Activated naive CD4-positive, alpha-beta T cell treated with anti-CD3 and anti-CD28 coated beads, Interleukin-2, amount 10 ng/mL, durations not matched to agents 7 days and 5 days (primary cell): ENCODE measurements at regions not wholly inside any gene's neighbourhood (a gene's known extent, or its start where the extent isn't known, plus 50 kb on each side); places are given as distances from the start of the nearest gene placed in this dataset.

Experiments used
- CTCF ChIA-PET: fragments of 350-600 bp; sonication (Branson Sonifier 250); formaldehyde crosslinking; loops from one replicate; lab custom pipeline; 2021; ENCODE audit warnings: antibody characterized with exemption; lab: Charles Lee
- DNase-seq: peaks from one replicate; pipeline ENCODE4 v3.0.0-alpha.2; 2020
- H3K27ac Mint-ChIP-seq: one replicate; pipeline ENCODE4 v1.8.0; 2021; ENCODE audit warnings: mild to moderate bottlenecking, moderate library complexity, mixed read lengths
- H3K27me3 Mint-ChIP-seq: one replicate; pipeline ENCODE4 v1.8.0; 2021; ENCODE audit warnings: mild to moderate bottlenecking, mixed read lengths
- H3K36me3 Mint-ChIP-seq: one replicate; pipeline ENCODE4 v1.8.0; 2021; ENCODE audit warnings: mixed read lengths
- H3K4me1 Mint-ChIP-seq: one replicate; pipeline ENCODE4 v1.8.0; 2021; ENCODE audit warnings: mixed read lengths
- H3K4me3 Mint-ChIP-seq: one replicate; pipeline ENCODE4 v1.8.0; 2021; ENCODE audit warnings: mild to moderate bottlenecking, moderate library complexity, mixed read lengths
- H3K9me3 Mint-ChIP-seq: one replicate; pipeline ENCODE4 v1.8.0; 2021; ENCODE audit warnings: mixed read lengths

DNA sequence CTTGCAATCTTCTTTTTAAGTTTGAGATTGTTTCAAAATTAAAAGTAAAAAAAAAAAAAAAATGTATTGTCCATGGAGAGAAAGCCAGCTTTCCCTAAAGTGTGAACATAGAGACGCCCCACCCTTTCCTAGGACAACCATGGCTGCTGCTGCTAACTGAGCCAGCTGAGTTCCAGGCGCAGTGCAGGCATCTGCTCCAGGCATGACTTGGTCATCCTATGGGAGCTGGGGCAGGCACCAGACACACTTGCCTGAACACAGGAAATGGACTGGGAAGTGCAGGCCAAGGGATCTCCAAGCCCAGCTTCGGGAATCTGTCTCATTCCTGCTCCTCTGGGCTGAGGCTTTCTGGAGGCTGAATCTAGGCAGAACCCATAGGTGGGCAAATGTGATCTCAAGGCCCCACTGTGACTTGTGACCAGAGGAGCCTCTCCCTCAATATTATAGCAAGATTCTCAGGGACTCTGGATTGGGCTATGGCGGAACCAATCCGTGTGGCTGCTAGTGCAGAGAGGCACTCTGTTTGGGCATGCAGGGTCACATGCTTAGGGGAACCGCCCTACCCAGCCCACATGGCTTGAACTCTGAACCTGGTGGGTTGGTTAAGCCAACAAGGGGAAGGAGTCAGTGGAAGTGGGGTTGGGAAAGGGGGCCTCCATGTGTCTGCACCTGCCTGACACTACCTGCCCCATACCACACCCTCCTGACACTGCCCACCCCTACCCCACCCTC lies 138.2 kb upstream of the CST7 start:
- DNase-seq: no peak
- CTCF ChIA-PET: no interaction called here
- Mint-ChIP-seq H3K4me1 (no peaks in the 10 kb centered on the region), H3K27ac (no peak overlapping the region), H3K36me3 (no peaks in the 10 kb centered on the region), H3K9me3 (peaks cover 3% of the 10 kb centered on the region), H3K27me3 (peaks cover 4% of the 10 kb centered on the region), H3K4me3 (no peak overlapping the region)

DNA sequence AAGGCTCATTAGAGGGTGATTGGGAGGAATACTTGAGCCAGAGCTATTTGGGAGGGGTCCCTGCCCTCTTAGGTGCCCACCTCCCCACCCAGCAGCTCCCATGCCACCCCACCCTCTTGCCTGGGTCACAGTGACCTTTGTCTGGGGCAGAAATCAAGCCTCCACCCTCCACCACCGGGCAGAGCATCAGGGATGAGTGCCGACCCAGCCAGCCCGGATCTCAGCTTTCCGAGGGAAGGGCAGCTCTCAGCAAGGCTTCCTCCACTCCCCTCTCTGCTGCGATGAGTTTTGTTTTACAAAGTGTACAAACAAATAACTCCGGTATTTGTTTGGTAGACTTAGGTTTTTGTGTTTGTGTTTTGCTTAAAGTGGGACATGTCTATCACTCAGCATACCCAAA lies 136.7 kb upstream of the CST7 start:
- Mint-ChIP-seq H3K9me3 (peaks cover 3% of the 10 kb centered on the region), H3K4me3 (no peak overlapping the region), H3K36me3 (no peaks in the 10 kb centered on the region), H3K27me3 (peaks cover 4% of the 10 kb centered on the region), H3K27ac (no peak overlapping the region), H3K4me1 (no peaks in the 10 kb centered on the region)
- CTCF ChIA-PET: no interaction called here
- DNase-seq: no peak

DNA sequence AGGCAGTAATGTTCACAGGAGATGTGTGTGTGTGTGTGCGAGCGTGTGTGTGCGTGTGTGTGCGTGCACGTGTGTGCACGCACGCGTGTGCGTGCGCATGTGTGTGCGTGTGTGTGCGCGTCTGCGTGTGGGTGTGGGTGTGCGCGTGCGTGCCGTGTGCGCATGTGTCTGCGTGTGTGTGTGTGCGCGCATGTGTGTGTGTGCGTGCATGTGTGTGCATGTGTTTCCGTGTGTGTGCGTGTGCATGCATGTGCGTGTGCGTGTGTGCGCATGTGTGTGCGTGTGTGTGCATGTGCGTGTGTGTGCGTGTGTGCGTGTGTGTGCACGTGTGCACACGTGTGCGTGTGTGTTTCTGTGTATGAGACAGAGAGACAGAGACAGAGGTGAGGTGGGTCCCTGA lies 136.0 kb upstream of the CST7 start:
- Mint-ChIP-seq H3K9me3 (peaks cover 3% of the 10 kb centered on the region), H3K27me3 (peaks cover 4% of the 10 kb centered on the region), H3K27ac (no peak overlapping the region), H3K4me3 (no peak overlapping the region), H3K4me1 (no peaks in the 10 kb centered on the region), H3K36me3 (no peaks in the 10 kb centered on the region)
- no peak for DNase-seq
- CTCF ChIA-PET: no interaction called here

DNA sequence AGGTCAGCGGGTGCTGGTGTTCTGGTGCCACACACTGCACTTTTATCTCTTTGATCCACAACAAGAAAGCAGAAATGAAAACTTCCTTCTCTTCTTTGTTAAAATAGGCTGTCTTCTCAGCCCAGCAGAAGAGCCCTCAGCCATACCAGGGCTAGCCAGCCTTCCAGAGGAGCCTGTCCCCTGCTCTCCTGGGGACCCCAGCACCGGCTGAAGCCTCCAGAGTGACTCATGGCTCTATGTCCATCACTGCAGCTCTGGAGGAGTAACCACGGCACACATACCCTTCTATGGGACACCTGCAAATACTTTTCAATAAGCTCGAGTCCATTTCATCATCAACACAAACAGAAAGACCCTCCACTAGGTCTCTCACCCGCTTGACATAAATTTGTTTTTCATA lies 135.6 kb upstream of the CST7 start:
- Mint-ChIP-seq H3K27ac (no peak overlapping the region), H3K36me3 (no peaks in the 10 kb centered on the region), H3K27me3 (peaks cover 2% of the 10 kb centered on the region), H3K4me3 (no peak overlapping the region), H3K9me3 (peaks cover 3% of the 10 kb centered on the region), H3K4me1 (no peaks in the 10 kb centered on the region)
- CTCF ChIA-PET: no interaction called here
- DNase-seq: no peak

DNA sequence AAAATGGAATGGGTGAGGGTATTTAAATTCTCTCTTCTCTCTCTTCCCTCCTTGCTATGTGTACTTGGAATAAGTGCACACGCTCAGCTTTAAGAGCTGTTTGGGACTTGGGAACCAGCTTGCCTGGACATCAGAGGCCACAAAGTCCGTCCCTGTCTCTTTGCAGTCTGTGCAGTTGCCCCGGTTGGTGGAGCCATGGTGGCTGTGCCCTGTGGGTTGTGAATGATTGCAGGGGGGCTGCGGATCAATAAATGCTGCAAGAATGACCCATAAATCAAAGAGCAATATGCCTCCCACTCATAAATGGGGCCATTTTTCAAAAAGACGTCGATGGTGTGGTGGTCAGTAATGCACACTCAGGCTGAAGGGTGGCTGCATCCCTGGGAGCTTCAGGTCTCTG lies 135.1 kb upstream of the CST7 start:
- no peaks in the 10 kb centered on the region for H3K27me3 Mint-ChIP-seq
- DNase-seq: no peak
- CTCF ChIA-PET: no interaction called here
- no peak overlapping the region for H3K4me3 Mint-ChIP-seq
- H3K36me3 Mint-ChIP-seq: no peaks in the 10 kb centered on the region
- peaks cover 3% of the 10 kb centered on the region for H3K9me3 Mint-ChIP-seq
- H3K27ac Mint-ChIP-seq: no peak overlapping the region
- H3K4me1 Mint-ChIP-seq: no peaks in the 10 kb centered on the region

DNA sequence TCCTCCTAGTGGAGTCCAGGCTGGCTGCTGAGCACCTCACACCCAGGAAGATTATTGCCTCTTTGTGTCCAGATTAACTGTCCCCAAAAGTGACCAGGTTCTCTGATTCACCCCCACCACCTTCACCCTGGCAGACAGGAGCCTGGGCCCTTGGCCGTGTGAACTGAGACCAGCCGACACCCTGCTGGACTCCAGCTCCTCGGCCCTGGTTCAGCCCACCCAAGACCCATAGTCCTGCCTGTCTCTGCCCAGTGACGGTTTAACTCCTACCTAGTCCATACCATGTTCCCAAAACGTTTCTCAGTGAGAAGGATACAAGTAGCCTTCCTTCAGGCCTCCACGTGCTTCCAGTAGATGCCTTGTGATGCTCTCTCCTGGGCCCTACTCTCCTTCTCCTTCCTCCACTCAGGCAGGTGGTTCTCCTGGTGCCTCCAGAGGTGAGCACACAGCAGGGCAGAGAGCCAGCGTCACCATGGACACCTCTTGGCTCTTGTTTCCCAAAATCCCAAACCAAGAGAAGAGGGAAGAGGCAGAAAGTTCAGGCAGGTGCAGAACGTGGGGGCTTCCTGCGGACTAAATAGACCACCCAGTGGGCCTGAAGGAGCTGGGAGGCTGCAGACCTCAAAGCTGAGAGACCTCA lies 134.4 kb upstream of the CST7 start:
- peaks cover 3% of the 10 kb centered on the region for H3K9me3 Mint-ChIP-seq
- no peaks in the 10 kb centered on the region for H3K4me1 Mint-ChIP-seq
- no peaks in the 10 kb centered on the region for H3K27me3 Mint-ChIP-seq
- no peak overlapping the region for H3K27ac Mint-ChIP-seq
- H3K36me3 Mint-ChIP-seq: no peaks in the 10 kb centered on the region
- CTCF ChIA-PET: no interaction called here
- H3K4me3 Mint-ChIP-seq: no peak overlapping the region
- no peak for DNase-seq

DNA sequence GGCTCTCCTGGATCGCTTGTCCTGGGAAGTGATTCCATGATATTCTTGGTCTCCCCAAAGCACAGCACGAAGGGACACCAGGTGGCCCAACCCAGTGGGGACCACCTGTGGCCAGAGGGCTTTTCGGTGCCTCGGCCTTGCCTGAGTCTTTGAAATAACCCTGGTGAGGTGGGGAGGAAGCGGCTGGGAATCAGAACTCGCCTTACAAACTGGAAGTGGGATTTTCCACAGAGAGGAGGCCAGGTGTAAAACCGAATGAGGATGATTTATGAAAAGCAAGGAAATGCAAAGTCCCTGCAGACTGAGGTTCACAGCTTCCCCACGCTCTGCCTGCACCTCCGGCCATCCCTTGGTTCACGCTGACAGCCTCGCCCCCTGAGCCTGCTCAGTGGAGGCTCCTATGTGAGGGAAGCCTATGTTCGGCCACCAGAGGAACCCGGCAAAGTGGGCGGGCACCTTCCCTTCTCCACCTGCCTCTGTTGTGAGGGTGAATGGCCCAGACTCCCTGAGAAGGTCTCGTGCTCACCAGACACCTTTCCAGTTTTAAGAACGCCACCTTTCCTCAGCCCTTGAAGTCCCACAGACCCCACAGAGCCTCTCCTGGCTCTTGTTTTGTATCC lies 133.8 kb upstream of the CST7 start:
- H3K4me3 Mint-ChIP-seq: no peak overlapping the region
- no peaks in the 10 kb centered on the region for H3K36me3 Mint-ChIP-seq

DNA sequence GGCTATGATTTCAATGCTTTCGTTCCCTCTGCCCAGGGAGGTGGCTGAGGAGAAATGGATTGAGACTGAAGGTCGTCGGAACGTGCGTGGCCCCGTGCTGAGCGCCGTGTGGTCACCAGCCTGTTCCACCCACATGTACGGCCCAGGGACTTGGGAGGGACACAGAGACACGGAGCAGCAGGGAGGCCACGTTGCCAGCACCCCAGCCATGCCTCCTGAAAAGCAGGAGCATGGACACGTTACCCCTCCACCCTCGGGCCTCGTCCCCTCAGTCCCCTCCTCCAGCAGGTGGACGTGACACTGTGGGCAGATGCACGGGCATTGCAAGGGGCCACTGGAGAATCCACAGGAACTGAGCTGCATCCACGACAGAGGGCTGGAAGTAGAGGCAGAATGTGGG lies 133.1 kb upstream of the CST7 start:
- no peaks in the 10 kb centered on the region for H3K4me1 Mint-ChIP-seq
- no peak overlapping the region for H3K27ac Mint-ChIP-seq
- H3K9me3 Mint-ChIP-seq: peaks cover 3% of the 10 kb centered on the region
- no peaks in the 10 kb centered on the region for H3K27me3 Mint-ChIP-seq
- DNase-seq: no peak
- H3K4me3 Mint-ChIP-seq: no peak overlapping the region
- CTCF ChIA-PET: no interaction called here
- H3K36me3 Mint-ChIP-seq: no peaks in the 10 kb centered on the region

More for the DNA sequence above, 133.8 kb upstream of the CST7 start:
- DNase-seq: no peak
- H3K27me3 Mint-ChIP-seq: no peaks in the 10 kb centered on the region
- CTCF ChIA-PET: no interaction called here
- peaks cover 3% of the 10 kb centered on the region for H3K9me3 Mint-ChIP-seq
- no peaks in the 10 kb centered on the region for H3K4me1 Mint-ChIP-seq
- H3K27ac Mint-ChIP-seq: no peak overlapping the region

DNA sequence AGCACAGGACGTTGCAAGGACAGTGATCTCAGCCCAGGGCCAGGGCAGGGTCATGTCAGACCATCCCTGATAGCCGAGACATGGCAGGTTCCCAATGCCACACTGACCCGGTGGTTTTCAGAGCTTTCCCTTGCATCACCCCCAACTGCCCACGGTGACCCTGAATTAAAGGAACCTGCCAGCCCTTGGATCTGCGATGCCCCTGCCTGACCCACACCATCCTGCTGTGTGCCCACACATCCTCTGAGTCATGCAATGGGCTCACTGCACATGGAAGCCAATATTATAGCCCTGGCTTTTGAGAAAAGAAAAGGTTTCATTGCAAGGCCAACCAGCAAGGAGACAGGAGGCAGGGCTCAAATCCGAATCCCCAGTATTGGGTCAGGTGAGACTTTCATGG lies 132.6 kb upstream of the CST7 start:
- Mint-ChIP-seq H3K9me3 (peaks cover 3% of the 10 kb centered on the region), H3K4me1 (no peaks in the 10 kb centered on the region), H3K4me3 (no peak overlapping the region), H3K27me3 (no peaks in the 10 kb centered on the region), H3K27ac (no peak overlapping the region), H3K36me3 (no peaks in the 10 kb centered on the region)
- CTCF ChIA-PET: no interaction called here
- no peak for DNase-seq

DNA sequence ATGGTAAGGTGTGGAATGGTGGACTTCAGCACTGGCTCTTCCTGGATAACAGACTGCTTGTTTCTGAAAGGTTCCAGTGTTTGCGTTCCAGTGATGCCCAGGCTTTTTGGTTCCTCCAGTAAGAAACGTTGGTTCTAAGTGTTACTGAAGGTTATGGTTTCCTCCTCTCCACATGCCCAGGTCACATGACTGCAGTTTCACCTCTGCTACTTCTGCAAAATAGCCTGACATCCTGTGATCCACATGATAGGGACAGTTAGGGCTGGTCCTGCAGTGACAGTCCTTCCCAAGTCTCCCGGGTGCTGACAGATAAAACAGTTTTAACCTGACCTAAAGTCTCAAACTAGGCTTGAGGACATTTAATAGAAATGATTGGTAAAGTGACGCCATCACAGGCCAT lies 132.2 kb upstream of the CST7 start:
- Mint-ChIP-seq H3K9me3 (peaks cover 3% of the 10 kb centered on the region), H3K4me3 (no peak overlapping the region), H3K4me1 (no peaks in the 10 kb centered on the region), H3K36me3 (no peaks in the 10 kb centered on the region), H3K27ac (no peak overlapping the region), H3K27me3 (no peaks in the 10 kb centered on the region)
- DNase-seq: no peak
- CTCF ChIA-PET: no interaction called here

DNA sequence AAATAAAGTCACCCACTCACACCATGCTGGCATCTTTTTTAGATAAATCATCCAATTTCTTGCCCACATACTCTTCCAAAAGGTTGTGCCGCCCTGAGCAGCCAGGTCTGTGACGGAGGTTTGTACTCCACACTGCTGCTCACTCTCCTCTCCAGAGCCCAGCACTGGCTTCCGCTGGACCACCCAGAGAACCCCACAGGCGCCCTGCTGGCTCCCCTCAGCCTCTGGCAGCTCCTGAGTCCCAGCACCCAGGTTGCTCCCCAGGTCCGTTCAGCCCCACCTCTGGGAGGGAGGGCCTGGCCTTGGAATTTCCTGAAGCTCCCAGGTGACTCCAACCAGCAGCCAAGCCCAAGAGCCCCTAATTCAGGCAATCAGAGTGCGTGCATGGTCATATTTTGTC lies 131.7 kb upstream of the CST7 start:
- CTCF ChIA-PET: no interaction called here
- Mint-ChIP-seq H3K4me3 (no peak overlapping the region), H3K9me3 (peaks cover 3% of the 10 kb centered on the region), H3K4me1 (no peaks in the 10 kb centered on the region), H3K27ac (no peak overlapping the region), H3K36me3 (no peaks in the 10 kb centered on the region), H3K27me3 (no peaks in the 10 kb centered on the region)
- no peak for DNase-seq

DNA sequence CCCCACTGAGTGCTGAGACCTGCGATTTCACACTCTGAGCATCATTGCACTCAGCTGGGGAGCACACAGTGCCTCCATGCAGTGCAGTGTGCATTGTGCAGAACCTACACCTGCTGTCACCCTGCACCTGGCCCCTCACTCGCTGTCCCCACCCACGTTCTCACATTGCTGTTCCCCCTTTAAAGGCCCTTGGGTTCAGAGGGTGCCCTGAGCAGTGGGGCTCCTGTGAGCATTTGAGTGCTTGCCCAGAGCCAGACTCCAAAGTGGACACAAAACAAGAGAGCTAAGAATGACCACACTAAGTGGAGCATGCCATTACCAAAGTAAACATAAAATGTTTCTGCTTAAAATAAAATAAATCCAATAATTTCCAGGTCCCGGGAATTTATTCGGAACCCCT lies 131.0 kb upstream of the CST7 start:
- Mint-ChIP-seq H3K9me3 (peaks cover under 1% of the 10 kb centered on the region), H3K27ac (no peak overlapping the region), H3K4me3 (no peak overlapping the region), H3K36me3 (no peaks in the 10 kb centered on the region), H3K4me1 (no peaks in the 10 kb centered on the region), H3K27me3 (no peaks in the 10 kb centered on the region)
- no peak for DNase-seq
- CTCF ChIA-PET: no interaction called here

DNA sequence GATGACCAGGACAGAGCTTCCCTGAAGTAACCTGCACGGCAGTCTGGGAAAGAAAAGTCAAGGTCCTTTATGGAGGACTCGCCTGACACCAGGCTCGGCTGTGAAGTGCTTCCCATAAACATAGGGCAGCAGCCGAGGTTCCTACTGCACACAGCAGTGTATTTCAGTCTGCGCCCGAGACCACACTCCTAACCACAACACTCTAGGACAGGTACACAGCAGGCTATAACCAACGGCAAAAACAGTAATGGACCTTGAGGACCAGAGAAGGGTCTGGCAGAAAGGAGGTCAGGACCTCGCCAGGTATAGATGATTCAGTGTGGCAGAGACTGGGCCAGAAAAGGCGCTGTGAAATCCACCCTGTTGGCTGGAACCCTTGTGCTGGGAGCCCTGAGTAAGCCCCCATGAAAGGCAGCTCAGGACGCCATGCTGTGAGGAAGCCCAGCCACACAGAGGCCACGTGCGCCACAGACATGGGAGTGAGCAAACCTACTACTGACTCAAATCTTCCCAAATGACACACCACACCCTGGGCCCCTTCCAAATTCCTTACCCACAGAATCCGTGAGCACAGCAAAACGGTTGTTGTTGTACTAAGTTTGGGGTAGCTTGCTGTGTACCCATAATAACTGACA lies 129.6 kb upstream of the CST7 start:
- CTCF ChIA-PET: no interaction called here
- H3K4me1 Mint-ChIP-seq: no peaks in the 10 kb centered on the region
- H3K36me3 Mint-ChIP-seq: no peaks in the 10 kb centered on the region
- no peak for DNase-seq
- no peak overlapping the region for H3K4me3 Mint-ChIP-seq
- no peaks in the 10 kb centered on the region for H3K9me3 Mint-ChIP-seq
- no peaks in the 10 kb centered on the region for H3K27me3 Mint-ChIP-seq
- no peak overlapping the region for H3K27ac Mint-ChIP-seq

DNA sequence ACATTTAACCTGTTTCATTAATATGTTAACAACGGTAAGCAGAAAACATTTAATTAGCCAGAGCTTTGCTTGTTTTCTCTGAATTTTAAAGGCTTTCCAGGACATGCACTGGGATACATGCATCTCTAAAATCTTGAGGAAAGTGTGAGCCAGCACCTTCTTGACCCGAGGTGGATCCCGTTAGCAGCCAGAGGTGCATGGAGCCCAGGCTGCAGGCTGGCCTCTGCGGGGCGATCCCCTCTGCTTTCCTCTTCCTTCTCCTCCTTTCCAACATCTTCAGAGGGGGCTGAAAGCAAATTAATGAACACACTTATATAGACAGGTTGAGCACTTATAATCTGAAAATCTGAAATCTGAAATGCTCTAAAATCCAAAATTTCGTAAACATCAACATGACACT lies 128.7 kb upstream of the CST7 start:
- no peak for DNase-seq
- Mint-ChIP-seq H3K9me3 (no peaks in the 10 kb centered on the region), H3K27me3 (no peaks in the 10 kb centered on the region), H3K4me3 (no peak overlapping the region), H3K4me1 (no peaks in the 10 kb centered on the region), H3K27ac (no peak overlapping the region), H3K36me3 (no peaks in the 10 kb centered on the region)
- CTCF ChIA-PET: no interaction called here

DNA sequence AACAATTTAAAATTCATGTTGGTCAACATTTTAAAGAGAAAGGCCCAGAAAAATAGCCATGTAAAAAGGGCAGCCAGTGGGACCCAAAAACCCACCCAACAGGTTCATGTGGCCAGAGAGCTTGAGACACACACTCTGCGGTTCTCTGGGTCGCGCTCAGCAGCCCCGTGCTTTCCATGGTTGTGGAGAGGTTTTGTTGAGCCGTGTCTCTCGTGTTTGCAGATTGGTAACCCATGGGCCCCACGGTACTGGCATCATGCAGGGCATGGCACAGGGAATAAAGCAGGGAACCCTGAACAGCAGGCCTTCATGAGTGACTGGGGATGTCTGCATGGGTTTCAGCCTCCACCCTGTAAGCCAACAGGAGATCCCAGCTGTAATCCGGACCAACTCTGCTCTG lies 127.7 kb upstream of the CST7 start:
- Mint-ChIP-seq H3K9me3 (no peaks in the 10 kb centered on the region), H3K4me1 (no peaks in the 10 kb centered on the region), H3K36me3 (no peaks in the 10 kb centered on the region), H3K27me3 (no peaks in the 10 kb centered on the region), H3K4me3 (no peak overlapping the region), H3K27ac (no peak overlapping the region)
- DNase-seq: no peak
- CTCF ChIA-PET: no interaction called here
